Type B pancreatic cell (in vitro differentiated cells): ENCODE measurements at regions not wholly inside any gene's neighbourhood (a gene's known extent, or its start where the extent isn't known, plus 50 kb on each side); places are given as distances from the start of the nearest gene placed in this dataset.
"Not testable (repeated sequence)": the region's sequence is repeated elsewhere in the genome, so short reads cannot be mapped to it uniquely, and the experiment has no call there.

ENCODE experiments used
- DNase-seq: peaks from one replicate; pipeline ENCODE4 v3.0.0; 2021; ENCODE audit warnings: mixed read lengths; ENCODE audit not compliant: unreplicated experiment; ENCODE audit errors: extremely low spot score
- H3K27ac Mint-ChIP-seq: 2 replicates; pipeline ENCODE4 v1.8.0; 2021; ENCODE audit warnings: mild to moderate bottlenecking, mixed read lengths
- H3K27me3 Mint-ChIP-seq: 2 replicates; pipeline ENCODE4 v1.8.0; 2021; ENCODE audit warnings: mixed read lengths
- H3K36me3 Mint-ChIP-seq: 2 replicates; pipeline ENCODE4 v1.8.0; 2021; ENCODE audit warnings: mixed read lengths
- H3K4me1 Mint-ChIP-seq: one replicate; pipeline ENCODE4 v1.8.0; 2021; ENCODE audit warnings: mixed read lengths; ENCODE audit not compliant: unreplicated experiment
- H3K4me3 Mint-ChIP-seq: 2 replicates; pipeline ENCODE4 v1.8.0; 2021; ENCODE audit warnings: mild to moderate bottlenecking, mixed read lengths
- H3K9me3 Mint-ChIP-seq: 2 replicates; pipeline ENCODE4 v1.8.0; 2021; ENCODE audit warnings: mixed read lengths
- TF ChIP-seq, protein P1 (sequence below): fragments of 200-600 bp; sonication (generic); conservative IDR thresholded peaks from 2 replicates; pipeline ENCODE4 v1.5.0; 2021; ENCODE audit warnings: antibody characterized with exemption, mild to moderate bottlenecking

DNA sequence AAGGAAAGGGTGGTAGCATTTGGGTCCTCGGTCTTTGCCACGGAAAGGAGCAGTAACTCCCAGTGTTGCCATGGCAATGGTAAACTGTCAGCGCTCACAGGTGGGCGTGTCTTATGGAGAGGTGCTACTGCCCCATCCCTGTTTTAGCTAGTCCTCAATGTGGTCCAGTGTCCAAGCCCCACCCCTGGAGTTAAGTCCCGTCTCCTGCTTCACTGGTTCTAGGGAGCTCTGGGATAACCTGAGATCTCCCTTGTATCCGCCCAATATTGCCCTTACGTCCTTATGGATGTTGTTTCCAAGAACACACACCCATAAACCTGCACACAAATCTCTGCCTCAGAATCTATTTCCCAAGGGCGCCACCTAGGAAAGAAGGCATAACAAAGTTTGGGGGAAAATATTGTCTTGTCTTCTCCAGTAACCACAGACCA is 64.2 kb downstream of the SPRING1 start:
- TF ChIP-seq, protein P1, sequence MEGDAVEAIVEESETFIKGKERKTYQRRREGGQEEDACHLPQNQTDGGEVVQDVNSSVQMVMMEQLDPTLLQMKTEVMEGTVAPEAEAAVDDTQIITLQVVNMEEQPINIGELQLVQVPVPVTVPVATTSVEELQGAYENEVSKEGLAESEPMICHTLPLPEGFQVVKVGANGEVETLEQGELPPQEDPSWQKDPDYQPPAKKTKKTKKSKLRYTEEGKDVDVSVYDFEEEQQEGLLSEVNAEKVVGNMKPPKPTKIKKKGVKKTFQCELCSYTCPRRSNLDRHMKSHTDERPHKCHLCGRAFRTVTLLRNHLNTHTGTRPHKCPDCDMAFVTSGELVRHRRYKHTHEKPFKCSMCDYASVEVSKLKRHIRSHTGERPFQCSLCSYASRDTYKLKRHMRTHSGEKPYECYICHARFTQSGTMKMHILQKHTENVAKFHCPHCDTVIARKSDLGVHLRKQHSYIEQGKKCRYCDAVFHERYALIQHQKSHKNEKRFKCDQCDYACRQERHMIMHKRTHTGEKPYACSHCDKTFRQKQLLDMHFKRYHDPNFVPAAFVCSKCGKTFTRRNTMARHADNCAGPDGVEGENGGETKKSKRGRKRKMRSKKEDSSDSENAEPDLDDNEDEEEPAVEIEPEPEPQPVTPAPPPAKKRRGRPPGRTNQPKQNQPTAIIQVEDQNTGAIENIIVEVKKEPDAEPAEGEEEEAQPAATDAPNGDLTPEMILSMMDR: no peak
- DNase-seq: no peak
- H3K27ac Mint-ChIP-seq: no peak overlapping the region
- H3K9me3 Mint-ChIP-seq: no peaks in the 10 kb centered on the region
- peaks cover 8% of the 10 kb centered on the region for H3K27me3 Mint-ChIP-seq
- H3K4me1 Mint-ChIP-seq: peaks cover 23% of the 10 kb centered on the region
- no peaks in the 10 kb centered on the region for H3K36me3 Mint-ChIP-seq
- no peak overlapping the region for H3K4me3 Mint-ChIP-seq

- Mint-ChIP-seq H3K36me3 (no peaks in the 10 kb centered on the region), H3K27ac (no peak overlapping the region), H3K9me3 (no peaks in the 10 kb centered on the region), H3K4me3 (no peak overlapping the region), H3K4me1 (peaks cover 23% of the 10 kb centered on the region), H3K27me3 (peaks cover 8% of the 10 kb centered on the region)
- TF ChIP-seq, protein P1: no peak
- no peak for DNase-seq
Observed at GRCh38 chr12:116672842-116673516, 64.9 kb downstream of the SPRING1 start.

GRCh38 chr12:116672010-116672409 is 65.9 kb downstream of the SPRING1 start:
- TF ChIP-seq, protein P1: no peak
- Mint-ChIP-seq H3K4me1 (peaks cover 23% of the 10 kb centered on the region), H3K4me3 (no peak overlapping the region), H3K27me3 (peaks cover 8% of the 10 kb centered on the region), H3K9me3 (no peaks in the 10 kb centered on the region), H3K27ac (no peak overlapping the region), H3K36me3 (no peaks in the 10 kb centered on the region)
- no peak for DNase-seq

DNA sequence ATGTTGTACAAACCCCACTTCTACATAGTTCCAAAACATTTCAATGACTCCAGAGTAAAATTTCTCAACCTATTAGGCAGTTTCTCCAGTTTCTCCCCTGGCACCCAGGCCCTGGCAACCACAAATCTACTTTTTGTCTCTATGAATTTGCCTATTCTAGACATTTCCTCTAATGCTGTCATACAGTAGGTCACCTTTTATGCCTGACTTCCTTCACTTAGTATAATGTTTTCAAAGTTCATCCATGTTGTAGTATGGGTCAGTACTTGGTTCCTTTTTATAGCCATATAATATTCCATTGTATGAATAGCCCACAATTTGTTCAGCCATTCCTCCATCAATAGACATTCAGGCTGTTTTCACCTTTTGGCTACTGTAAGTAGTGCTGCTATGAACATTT is 67.0 kb downstream of the SPRING1 start:
- no peaks in the 10 kb centered on the region for H3K9me3 Mint-ChIP-seq
- TF ChIP-seq, protein P1: no peak
- H3K4me1 Mint-ChIP-seq: peaks cover 28% of the 10 kb centered on the region
- H3K36me3 Mint-ChIP-seq: no peaks in the 10 kb centered on the region
- no peak for DNase-seq
- H3K4me3 Mint-ChIP-seq: no peak overlapping the region
- peaks cover 8% of the 10 kb centered on the region for H3K27me3 Mint-ChIP-seq
- H3K27ac Mint-ChIP-seq: no peak overlapping the region

DNA sequence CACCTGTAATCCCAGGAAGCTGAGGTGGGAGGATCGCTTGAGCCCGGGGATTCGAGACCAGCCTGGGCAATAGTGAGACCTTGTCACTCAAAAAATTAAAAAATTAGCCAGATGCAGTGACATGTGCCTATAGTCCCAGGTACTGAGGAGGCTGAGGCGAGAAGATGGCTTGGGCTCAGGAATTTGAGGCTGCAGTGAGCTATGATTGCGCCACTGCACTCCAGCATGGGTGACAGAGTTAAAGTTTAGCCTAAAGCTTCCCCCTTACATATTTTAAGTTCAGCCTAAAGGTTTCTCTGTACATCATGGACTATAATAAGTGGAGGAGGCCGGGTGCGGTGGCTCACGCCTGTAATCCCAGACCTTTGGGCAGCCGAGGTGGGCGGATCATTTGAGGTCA is 70.1 kb downstream of the SPRING1 start:
- Mint-ChIP-seq H3K9me3 (no peaks in the 10 kb centered on the region), H3K4me1 (peaks cover 25% of the 10 kb centered on the region), H3K36me3 (no peaks in the 10 kb centered on the region), H3K4me3 (no peak overlapping the region), H3K27me3 (peaks cover 9% of the 10 kb centered on the region), H3K27ac (no peak overlapping the region)
- TF ChIP-seq, protein P1: no peak
- no peak for DNase-seq

- not testable (repeated sequence) for H3K9me3 Mint-ChIP-seq, H3K27me3 Mint-ChIP-seq, H3K36me3 Mint-ChIP-seq, H3K4me3 Mint-ChIP-seq, DNase-seq, H3K27ac Mint-ChIP-seq
- peaks cover 28% of the 10 kb centered on the region for H3K4me1 Mint-ChIP-seq
Observed at GRCh38 chr12:116666829-116667228, 71.0 kb downstream of the SPRING1 start.
